ENCODE measurements at regions not wholly inside any gene's neighbourhood (a gene's known extent, or its start where the extent isn't known, plus 50 kb on each side); places are given as distances from the start of the nearest gene placed in this dataset.

DNA sequence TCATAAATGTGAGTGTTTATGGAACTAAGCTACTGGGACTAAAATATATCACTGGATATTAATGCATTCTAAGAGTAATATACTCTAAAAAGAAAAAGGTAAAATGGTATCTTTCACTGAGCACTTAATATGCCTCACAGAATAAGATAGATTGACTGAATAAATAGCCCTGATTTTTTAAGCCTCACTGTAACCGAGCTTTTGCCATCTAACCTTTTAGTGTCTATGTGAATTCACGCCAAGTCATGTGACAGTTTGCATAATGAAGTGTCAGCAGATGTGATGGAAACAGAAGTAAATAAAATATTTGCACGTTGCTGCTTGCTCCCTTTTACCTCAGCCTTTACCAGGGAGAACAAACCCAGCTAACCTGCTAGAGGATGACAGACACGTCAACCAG is 119.7 kb upstream of the NWD2 start (continued):
- TF ChIP-seq, protein P1, sequence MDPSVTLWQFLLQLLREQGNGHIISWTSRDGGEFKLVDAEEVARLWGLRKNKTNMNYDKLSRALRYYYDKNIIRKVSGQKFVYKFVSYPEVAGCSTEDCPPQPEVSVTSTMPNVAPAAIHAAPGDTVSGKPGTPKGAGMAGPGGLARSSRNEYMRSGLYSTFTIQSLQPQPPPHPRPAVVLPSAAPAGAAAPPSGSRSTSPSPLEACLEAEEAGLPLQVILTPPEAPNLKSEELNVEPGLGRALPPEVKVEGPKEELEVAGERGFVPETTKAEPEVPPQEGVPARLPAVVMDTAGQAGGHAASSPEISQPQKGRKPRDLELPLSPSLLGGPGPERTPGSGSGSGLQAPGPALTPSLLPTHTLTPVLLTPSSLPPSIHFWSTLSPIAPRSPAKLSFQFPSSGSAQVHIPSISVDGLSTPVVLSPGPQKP (IDR thresholded peaks at IDR 0.05; ENCODE audit: low read depth, low read length): no peak

DNA sequence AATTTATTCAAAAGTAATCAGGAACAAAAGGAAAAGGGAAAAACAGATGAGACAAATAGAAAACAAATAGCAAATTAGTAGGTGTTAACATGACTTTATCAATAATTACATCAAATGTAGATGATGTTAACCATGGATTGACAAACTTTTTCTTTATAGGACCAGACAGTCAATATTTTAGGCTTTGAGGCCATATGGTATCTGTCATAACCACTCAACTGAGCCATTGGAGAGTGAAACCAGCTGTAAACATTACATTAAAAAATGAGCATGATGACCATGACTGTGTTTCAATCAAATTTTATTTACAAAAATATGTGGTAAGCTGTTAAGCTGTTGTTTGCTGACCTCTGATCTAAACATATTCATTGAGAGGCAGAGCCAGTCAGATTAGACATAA is 118.5 kb upstream of the NWD2 start:
- POLR2A ChIA-PET: no interaction called here
- TF ChIP-seq JUN (IDR thresholded peaks at IDR 0.05) (no peak), NPAS2 (CRISPR knock-in tag; IDR thresholded peaks at IDR 0.05; ENCODE audit: borderline replicate concordance) (no peak), FOSL2 (IDR thresholded peaks at IDR 0.05) (no peak), FOSL2 (CRISPR knock-in tag; IDR thresholded peaks at IDR 0.05) (no peak), RFX5 (IDR thresholded peaks at IDR 0.05) (no peak), BHLHE40 (IDR thresholded peaks at IDR 0.05; ENCODE audit: low read depth, low read length) (no peak), EHF (CRISPR knock-in tag; IDR thresholded peaks at IDR 0.05) (no peak), TFCP2L1 (CRISPR knock-in tag; IDR thresholded peaks at IDR 0.05) (no peak), CHD4 (IDR thresholded peaks at IDR 0.05; ENCODE audit: borderline replicate concordance) (no peak), ESRRA (IDR thresholded peaks at IDR 0.05; ENCODE audit: borderline replicate concordance, low read length) (no peak), MAFK (IDR thresholded peaks at IDR 0.05; ENCODE audit: partially characterized antibody) (no peak)
- TF ChIP-seq, protein P2, sequence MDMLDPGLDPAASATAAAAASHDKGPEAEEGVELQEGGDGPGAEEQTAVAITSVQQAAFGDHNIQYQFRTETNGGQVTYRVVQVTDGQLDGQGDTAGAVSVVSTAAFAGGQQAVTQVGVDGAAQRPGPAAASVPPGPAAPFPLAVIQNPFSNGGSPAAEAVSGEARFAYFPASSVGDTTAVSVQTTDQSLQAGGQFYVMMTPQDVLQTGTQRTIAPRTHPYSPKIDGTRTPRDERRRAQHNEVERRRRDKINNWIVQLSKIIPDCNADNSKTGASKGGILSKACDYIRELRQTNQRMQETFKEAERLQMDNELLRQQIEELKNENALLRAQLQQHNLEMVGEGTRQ (IDR thresholded peaks at IDR 0.05): no peak
- TF ChIP-seq, protein P3, sequence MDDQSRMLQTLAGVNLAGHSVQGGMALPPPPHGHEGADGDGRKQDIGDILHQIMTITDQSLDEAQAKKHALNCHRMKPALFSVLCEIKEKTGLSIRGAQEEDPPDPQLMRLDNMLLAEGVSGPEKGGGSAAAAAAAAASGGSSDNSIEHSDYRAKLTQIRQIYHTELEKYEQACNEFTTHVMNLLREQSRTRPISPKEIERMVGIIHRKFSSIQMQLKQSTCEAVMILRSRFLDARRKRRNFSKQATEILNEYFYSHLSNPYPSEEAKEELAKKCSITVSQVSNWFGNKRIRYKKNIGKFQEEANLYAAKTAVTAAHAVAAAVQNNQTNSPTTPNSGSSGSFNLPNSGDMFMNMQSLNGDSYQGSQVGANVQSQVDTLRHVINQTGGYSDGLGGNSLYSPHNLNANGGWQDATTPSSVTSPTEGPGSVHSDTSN (IDR thresholded peaks at IDR 0.05): no peak
- ATAC-seq (no peak), DNase-seq (ENCODE audit: low read depth in 1 of 2, low spot score in 1 of 2) (no peak), FAIRE-seq (no peak)
- Histone ChIP-seq H3K4me3 (no peak overlapping the region), H3K4me2 (no peak overlapping the region), H3K27ac (no peak overlapping the region), H3K9me3 (no peaks in the 10 kb centered on the region), H3K4me1 (no peaks in the 10 kb centered on the region)
- CTCF ChIA-PET: no interaction called here

DNA sequence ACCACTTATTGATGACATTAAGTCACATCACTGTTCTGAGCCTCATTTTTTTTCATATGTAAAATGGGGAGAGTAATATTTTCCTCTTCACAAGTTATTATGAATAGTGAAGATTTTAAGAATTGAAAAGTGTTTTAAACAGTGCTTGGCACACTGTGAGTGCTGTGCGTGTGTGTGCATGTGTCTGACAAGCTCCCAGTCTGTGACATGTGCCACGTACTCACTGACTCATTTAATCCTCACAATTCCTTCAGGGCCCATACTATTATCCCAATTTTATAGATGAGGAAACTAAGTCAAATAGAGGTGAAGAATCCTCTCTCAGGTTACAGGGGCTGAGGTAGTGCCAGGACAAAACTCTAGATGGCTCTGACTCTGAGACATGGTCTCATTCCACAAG is 114.1 kb upstream of the NWD2 start:
- TF ChIP-seq, protein P3 (IDR thresholded peaks at IDR 0.05): no peak
- no peak for TF ChIP-seq ZFP36 (IDR thresholded peaks at IDR 0.05; ENCODE audit: borderline replicate concordance, partially characterized antibody)
- no peak for TF ChIP-seq HEYL (CRISPR knock-in tag; IDR thresholded peaks at IDR 0.05)
- no peak for TF ChIP-seq JUN (IDR thresholded peaks at IDR 0.05)
- TF ChIP-seq NR3C1 (IDR thresholded peaks at IDR 0.05): no peak
- TF ChIP-seq EP300 (IDR thresholded peaks at IDR 0.05): no peak
- no peak for TF ChIP-seq MYC (IDR thresholded peaks at IDR 0.05; ENCODE audit: borderline replicate concordance, low read length)
- TF ChIP-seq TFCP2L1 (CRISPR knock-in tag; IDR thresholded peaks at IDR 0.05): no peak
- TF ChIP-seq JUNB (IDR thresholded peaks at IDR 0.05): no peak
- no peak for TF ChIP-seq RAD21 (conservative IDR thresholded peaks at IDR 0.05 in 1 of 2, IDR thresholded peaks at IDR 0.05 in 1 of 2)
- no peak for TF ChIP-seq ZNF302 (CRISPR knock-in tag; IDR thresholded peaks at IDR 0.05)
- no peak for TF ChIP-seq KDM5A (IDR thresholded peaks at IDR 0.05)
- no peak for TF ChIP-seq TP53 (CRISPR knock-in tag; IDR thresholded peaks at IDR 0.05)
- no peak for TF ChIP-seq HOXA7 (CRISPR knock-in tag; IDR thresholded peaks at IDR 0.05)
- TF ChIP-seq FOXS1 (CRISPR knock-in tag; IDR thresholded peaks at IDR 0.05): no peak
- TF ChIP-seq FOSB (CRISPR knock-in tag; IDR thresholded peaks at IDR 0.05): no peak
- TF ChIP-seq, protein P4, sequence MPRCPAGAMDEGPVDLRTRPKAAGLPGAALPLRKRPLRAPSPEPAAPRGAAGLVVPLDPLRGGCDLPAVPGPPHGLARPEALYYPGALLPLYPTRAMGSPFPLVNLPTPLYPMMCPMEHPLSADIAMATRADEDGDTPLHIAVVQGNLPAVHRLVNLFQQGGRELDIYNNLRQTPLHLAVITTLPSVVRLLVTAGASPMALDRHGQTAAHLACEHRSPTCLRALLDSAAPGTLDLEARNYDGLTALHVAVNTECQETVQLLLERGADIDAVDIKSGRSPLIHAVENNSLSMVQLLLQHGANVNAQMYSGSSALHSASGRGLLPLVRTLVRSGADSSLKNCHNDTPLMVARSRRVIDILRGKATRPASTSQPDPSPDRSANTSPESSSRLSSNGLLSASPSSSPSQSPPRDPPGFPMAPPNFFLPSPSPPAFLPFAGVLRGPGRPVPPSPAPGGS (IDR thresholded peaks at IDR 0.05): no peak
- no peak overlapping the region for H3K4me3 ChIP-seq
- DNase-seq (ENCODE audit: low read depth in 1 of 2, low spot score in 1 of 2): no peak
- CTCF ChIA-PET: no interaction called here
- H3K4me2 ChIP-seq: no peak overlapping the region
- 38% methylated on average over 2 of the region's 2 CpGs for WGBS (ENCODE audit: missing lambda C conversion rate)
- no peak overlapping the region for H3K27ac ChIP-seq
- no peak for ATAC-seq
- POLR2A ChIA-PET: no interaction called here
- FAIRE-seq: no peak
- H3K9me3 ChIP-seq: no peaks in the 10 kb centered on the region
- H3K4me1 ChIP-seq: no peaks in the 10 kb centered on the region
